Panc1 (cell line): ENCODE measurements at regions not wholly inside any gene's neighbourhood (a gene's known extent, or its start where the extent isn't known, plus 50 kb on each side); places are given as distances from the start of the nearest gene placed in this dataset.

Experiments used
- ATAC-seq: fragments of 200-7000 bp; cut with Tn5 transposase; 2 replicates; pipeline ENCODE4 v1.9.1; 2020; ENCODE audit warnings: mild to moderate bottlenecking, moderate library complexity
- BruUV-seq: library from RNA; stranded (reverse); fragments of 400-500 nt; replicated peaks from 2 replicates; lab custom pipeline; 2021; lab: Mats Ljungman, UMichigan
- CTCF ChIA-PET: fragments of 300-600 bp; sonication (Branson Sonifier 250); formaldehyde crosslinking; loops from one replicate; lab custom pipeline; 2022; ENCODE audit warnings: antibody characterized with exemption; lab: Charles Lee
- POLR2A ChIA-PET: fragments of 300-600 bp; sonication (Branson Sonifier 250); formaldehyde crosslinking; loops from one replicate; lab custom pipeline; 2022; ENCODE audit warnings: antibody characterized with exemption; lab: Charles Lee
- DNase-seq: peaks from one replicate; pipeline ENCODE4 v3.0.0-alpha.2; 2010; ENCODE audit warnings: low read depth, low spot score
- H3K27ac ChIP-seq: 2 replicates; pipeline ENCODE4 v1.5.1; 2011; ENCODE audit warnings: mild to moderate bottlenecking, low read length, inconsistent platforms
- H3K27me3 ChIP-seq: fragments of 200-500 bp; sonication (Bioruptor generic); 2 replicates; pipeline ENCODE4 v1.6.0; 2014; ENCODE audit warnings: low read length, inconsistent platforms; ENCODE audit not compliant: control insufficient read depth, insufficient read depth
- H3K36me3 ChIP-seq: fragments of 200-500 bp; sonication (Bioruptor generic); 2 replicates; pipeline ENCODE4 v1.5.1; 2014; ENCODE audit warnings: inconsistent platforms, mild to moderate bottlenecking, low read length, moderate library complexity; ENCODE audit not compliant: control insufficient read depth, insufficient read depth
- H3K4me1 ChIP-seq: 2 replicates; pipeline ENCODE4 v1.5.1; 2011; ENCODE audit warnings: inconsistent platforms, mild to moderate bottlenecking, low read length, moderate library complexity; ENCODE audit not compliant: control insufficient read depth, insufficient read depth
- H3K4me3 ChIP-seq, 2 experiments: 2 replicates each; pipeline ENCODE4 v1.5.1; 2011 to 2012; ENCODE audit warnings: low read depth in 2 of 2, low read length in 2 of 2, mild to moderate bottlenecking in 2 of 2, inconsistent platforms in 1 of 2, moderate library complexity in 1 of 2
- H3K9me3 ChIP-seq: fragments of 200-500 bp; sonication (Bioruptor generic); 2 replicates; pipeline ENCODE4 v1.5.1; 2014; ENCODE audit warnings: low read depth, mild to moderate bottlenecking, inconsistent platforms, low read length, moderate library complexity; ENCODE audit not compliant: control insufficient read depth, insufficient read depth
- CTCF ChIP-seq: fragments of 450-650 bp; IDR thresholded peaks from 2 replicates; pipeline ENCODE4 v1.5.1; 2017; ENCODE audit warnings: mild to moderate bottlenecking
- POLR2AphosphoS5 ChIP-seq: IDR thresholded peaks from 2 replicates; pipeline ENCODE4 v1.6.1; 2012; ENCODE audit warnings: mild to moderate bottlenecking, low read depth, low read length, moderate library complexity
- SIN3A ChIP-seq: IDR thresholded peaks from 2 replicates; pipeline ENCODE4 v1.6.1; 2012; ENCODE audit warnings: low read depth, mild to moderate bottlenecking, low read length, moderate library complexity, borderline replicate concordance; ENCODE audit not compliant: insufficient read depth
- TCF7L2 ChIP-seq: IDR thresholded peaks from 2 replicates; pipeline ENCODE4 v1.6.1; 2011; ENCODE audit warnings: mild to moderate bottlenecking, low read depth, low read length, inconsistent platforms
- in situ Hi-C: cut with HindIII; loops from 2 replicates; pipeline ENCODE4 v1.10.0; 2016; ENCODE audit warnings: low sequenced_read_pairs, low pct_unique_long_range_greater_than_20kb
- intact Hi-C: fragments of 100-400 bp; cut with micrococcal nuclease; formaldehyde crosslinking; loops from one replicate; pipeline ENCODE4 v1.10.0; 2022; ENCODE audit not compliant: unreplicated experiment
- TF ChIP-seq, protein P1 (sequence below), 2 experiments: IDR thresholded peaks; 2 replicates each; pipeline ENCODE4 v1.6.1; 2011 to 2012; ENCODE audit warnings: low read depth in 2 of 2, control low read depth in 1 of 2, low read length in 1 of 2, mild to moderate bottlenecking in 1 of 2, moderate library complexity in 1 of 2; ENCODE audit not compliant: insufficient read depth in 1 of 2

DNA sequence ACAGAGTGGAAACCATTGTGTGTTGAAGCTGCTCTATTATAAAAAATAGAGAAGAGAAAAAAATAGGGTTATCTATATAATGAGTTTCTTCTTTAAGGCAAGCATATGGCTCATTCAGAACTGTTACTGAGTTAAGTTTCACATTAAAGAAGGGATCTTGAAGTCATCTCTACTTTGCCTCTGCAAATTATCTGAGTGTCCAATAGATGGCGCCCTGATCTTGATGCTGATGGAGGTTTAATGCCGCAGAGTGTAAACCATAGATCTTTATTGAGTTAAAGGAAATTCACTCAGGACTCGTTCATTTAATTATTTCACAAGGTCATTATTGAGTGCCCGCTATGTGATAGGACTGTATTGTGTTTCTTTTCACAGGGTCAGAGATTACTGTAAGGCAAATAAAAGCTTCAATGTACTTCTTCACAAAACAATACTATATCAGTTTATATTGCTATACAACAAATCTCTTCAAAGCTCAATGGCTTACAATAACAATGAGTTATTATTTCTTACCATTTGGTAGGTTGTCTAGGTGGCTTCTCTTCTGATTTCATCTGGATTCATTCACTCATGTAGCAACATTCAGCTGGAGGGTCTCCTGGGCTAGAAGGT is 171.4 kb downstream of the NSUN3 start:
- in situ Hi-C loops, result no loop called here

GRCh38 chr3:94241986-94242385 is 179.1 kb downstream of the NSUN3 start:
- in situ Hi-C loops, result no loop called here
- intact Hi-C loops, result loop anchor here (10.0 kb wide), 2 partner anchors 93 to 583 kb away; no protein-coding TSS in a partner anchor
- CTCF ChIA-PET, result no interaction called here
- no peak overlapping the region for H3K4me3 ChIP-seq
- H3K27ac ChIP-seq, result no peak overlapping the region
- H3K27me3 ChIP-seq, result no peaks in the 10 kb centered on the region
- no peaks in the 10 kb centered on the region for H3K9me3 ChIP-seq
- no TSS peak for BruUV-seq
- POLR2A ChIA-PET, result no interaction called here
- no peaks in the 10 kb centered on the region for H3K4me1 ChIP-seq
- TF ChIP-seq, protein P1, sequence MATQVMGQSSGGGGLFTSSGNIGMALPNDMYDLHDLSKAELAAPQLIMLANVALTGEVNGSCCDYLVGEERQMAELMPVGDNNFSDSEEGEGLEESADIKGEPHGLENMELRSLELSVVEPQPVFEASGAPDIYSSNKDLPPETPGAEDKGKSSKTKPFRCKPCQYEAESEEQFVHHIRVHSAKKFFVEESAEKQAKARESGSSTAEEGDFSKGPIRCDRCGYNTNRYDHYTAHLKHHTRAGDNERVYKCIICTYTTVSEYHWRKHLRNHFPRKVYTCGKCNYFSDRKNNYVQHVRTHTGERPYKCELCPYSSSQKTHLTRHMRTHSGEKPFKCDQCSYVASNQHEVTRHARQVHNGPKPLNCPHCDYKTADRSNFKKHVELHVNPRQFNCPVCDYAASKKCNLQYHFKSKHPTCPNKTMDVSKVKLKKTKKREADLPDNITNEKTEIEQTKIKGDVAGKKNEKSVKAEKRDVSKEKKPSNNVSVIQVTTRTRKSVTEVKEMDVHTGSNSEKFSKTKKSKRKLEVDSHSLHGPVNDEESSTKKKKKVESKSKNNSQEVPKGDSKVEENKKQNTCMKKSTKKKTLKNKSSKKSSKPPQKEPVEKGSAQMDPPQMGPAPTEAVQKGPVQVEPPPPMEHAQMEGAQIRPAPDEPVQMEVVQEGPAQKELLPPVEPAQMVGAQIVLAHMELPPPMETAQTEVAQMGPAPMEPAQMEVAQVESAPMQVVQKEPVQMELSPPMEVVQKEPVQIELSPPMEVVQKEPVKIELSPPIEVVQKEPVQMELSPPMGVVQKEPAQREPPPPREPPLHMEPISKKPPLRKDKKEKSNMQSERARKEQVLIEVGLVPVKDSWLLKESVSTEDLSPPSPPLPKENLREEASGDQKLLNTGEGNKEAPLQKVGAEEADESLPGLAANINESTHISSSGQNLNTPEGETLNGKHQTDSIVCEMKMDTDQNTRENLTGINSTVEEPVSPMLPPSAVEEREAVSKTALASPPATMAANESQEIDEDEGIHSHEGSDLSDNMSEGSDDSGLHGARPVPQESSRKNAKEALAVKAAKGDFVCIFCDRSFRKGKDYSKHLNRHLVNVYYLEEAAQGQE (IDR thresholded peaks at IDR 0.05; ENCODE audit: insufficient read depth in 1 of 2, low read depth in 2 of 2, low read length in 1 of 2), result no peak
- TF ChIP-seq CTCF, result no peak
- TF ChIP-seq TCF7L2, result no peak
- TF ChIP-seq POLR2AphosphoS5, result no peak
- TF ChIP-seq SIN3A, result no peak
- ATAC-seq (no peak), DNase-seq (no peak)
- H3K36me3 ChIP-seq, result no peaks in the 10 kb centered on the region

More for the DNA sequence above, 171.4 kb downstream of the NSUN3 start:
- CTCF ChIA-PET, result interaction anchor here (0.5 kb wide), 1 partner anchor 30 kb away, joined by 3 read pairs; no protein-coding TSS in a partner anchor
- no TSS peak for BruUV-seq
- intact Hi-C loops, result loop anchor here (10.0 kb wide), 1 partner anchor 99 kb away; no protein-coding TSS in a partner anchor
- Histone ChIP-seq H3K4me1 (no peaks in the 10 kb centered on the region), H3K27me3 (no peaks in the 10 kb centered on the region), H3K27ac (no peak overlapping the region), H3K4me3 (no peak overlapping the region), H3K36me3 (no peaks in the 10 kb centered on the region), H3K9me3 (no peaks in the 10 kb centered on the region)
- POLR2A ChIA-PET, result no interaction called here
- DNase-seq (peak; percentile 2), ATAC-seq (peak; percentile 83)
- TF ChIP-seq, protein P1 (IDR thresholded peaks at IDR 0.05; ENCODE audit: insufficient read depth in 1 of 2, low read depth in 2 of 2, low read length in 1 of 2), result no peak
- TF ChIP-seq CTCF, result peak; percentile 78
- TF ChIP-seq POLR2AphosphoS5, result no peak
